ENCODE measurements at regions not wholly inside any gene's neighbourhood (a gene's known extent, or its start where the extent isn't known, plus 50 kb on each side); places are given as distances from the start of the nearest gene placed in this dataset.
A peak's percentile ranks its signal among the peaks of the same experiment; 100 is the strongest.

GRCh38 chr13:64051278-64051677 is 2635.6 kb upstream of the PCDH20 start:
- Histone ChIP-seq H3K4me2 (ENCODE audit: low read depth, low read length, poor library complexity, severe bottlenecking) (no peak overlapping the region), H3K27me3 (ENCODE audit: insufficient read depth, low read length, poor library complexity, severe bottlenecking) (no peaks in the 10 kb centered on the region), H3K79me2 (ENCODE audit: insufficient read depth, low read length) (no peaks in the 10 kb centered on the region), H3K9me3 (ENCODE audit: insufficient read depth, low read depth, low read length) (peaks cover 10% of the 10 kb centered on the region; the same call in 1 of the 2 replicates), H4K20me1 (ENCODE audit: insufficient read depth, low read length, poor library complexity, severe bottlenecking) (no peaks in the 10 kb centered on the region), H3K9me2 (replicated peaks; ENCODE audit: low read depth, low read length) (no peaks in the 10 kb centered on the region), H3K9ac (ENCODE audit: low read depth, low read length, poor library complexity, severe bottlenecking) (no peak overlapping the region), H3K4me3 (ENCODE audit: low read length, poor library complexity, severe bottlenecking) (no peak overlapping the region), H3K4me1 (ENCODE audit: insufficient read depth, low read length, poor library complexity, severe bottlenecking) (peaks cover 42% of the 10 kb centered on the region), H2AFZ (ENCODE audit: low read length) (no peak overlapping the region), H3K36me3 (ENCODE audit: insufficient read depth, low read length) (no peaks in the 10 kb centered on the region), H3F3A (ENCODE audit: low read depth) (peaks cover 6% of the 10 kb centered on the region; the same call in 1 of the 2 replicates)
- no peak for TF ChIP-seq EZH2phosphoT487 (IDR thresholded peaks at IDR 0.05; ENCODE audit: borderline replicate concordance)
- TF ChIP-seq, protein P1, sequence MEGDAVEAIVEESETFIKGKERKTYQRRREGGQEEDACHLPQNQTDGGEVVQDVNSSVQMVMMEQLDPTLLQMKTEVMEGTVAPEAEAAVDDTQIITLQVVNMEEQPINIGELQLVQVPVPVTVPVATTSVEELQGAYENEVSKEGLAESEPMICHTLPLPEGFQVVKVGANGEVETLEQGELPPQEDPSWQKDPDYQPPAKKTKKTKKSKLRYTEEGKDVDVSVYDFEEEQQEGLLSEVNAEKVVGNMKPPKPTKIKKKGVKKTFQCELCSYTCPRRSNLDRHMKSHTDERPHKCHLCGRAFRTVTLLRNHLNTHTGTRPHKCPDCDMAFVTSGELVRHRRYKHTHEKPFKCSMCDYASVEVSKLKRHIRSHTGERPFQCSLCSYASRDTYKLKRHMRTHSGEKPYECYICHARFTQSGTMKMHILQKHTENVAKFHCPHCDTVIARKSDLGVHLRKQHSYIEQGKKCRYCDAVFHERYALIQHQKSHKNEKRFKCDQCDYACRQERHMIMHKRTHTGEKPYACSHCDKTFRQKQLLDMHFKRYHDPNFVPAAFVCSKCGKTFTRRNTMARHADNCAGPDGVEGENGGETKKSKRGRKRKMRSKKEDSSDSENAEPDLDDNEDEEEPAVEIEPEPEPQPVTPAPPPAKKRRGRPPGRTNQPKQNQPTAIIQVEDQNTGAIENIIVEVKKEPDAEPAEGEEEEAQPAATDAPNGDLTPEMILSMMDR (conservative IDR thresholded peaks at IDR 0.05; ENCODE audit: low read length), result no peak

- Histone ChIP-seq H3K79me2 (ENCODE audit: insufficient read depth, low read length) (no peaks in the 10 kb centered on the region), H3K9me2 (replicated peaks; ENCODE audit: low read depth, low read length) (no peaks in the 10 kb centered on the region), H4K20me1 (ENCODE audit: insufficient read depth, low read length, poor library complexity, severe bottlenecking) (no peaks in the 10 kb centered on the region), H3K4me2 (ENCODE audit: low read depth, low read length, poor library complexity, severe bottlenecking) (no peak overlapping the region), H3K36me3 (ENCODE audit: insufficient read depth, low read length) (no peaks in the 10 kb centered on the region), H3K9ac (ENCODE audit: low read depth, low read length, poor library complexity, severe bottlenecking) (no peak overlapping the region), H3K4me1 (ENCODE audit: insufficient read depth, low read length, poor library complexity, severe bottlenecking) (no peaks in the 10 kb centered on the region), H3F3A (ENCODE audit: low read depth) (no peaks in the 10 kb centered on the region), H2AFZ (ENCODE audit: low read length) (no peak overlapping the region), H3K4me3 (ENCODE audit: low read length, poor library complexity, severe bottlenecking) (no peak overlapping the region), H3K27me3 (ENCODE audit: insufficient read depth, low read length, poor library complexity, severe bottlenecking) (no peaks in the 10 kb centered on the region), H3K9me3 (ENCODE audit: insufficient read depth, low read depth, low read length) (no peaks in the 10 kb centered on the region)
- TF ChIP-seq, protein P1 (conservative IDR thresholded peaks at IDR 0.05; ENCODE audit: low read length), result no peak
- TF ChIP-seq EZH2phosphoT487 (IDR thresholded peaks at IDR 0.05; ENCODE audit: borderline replicate concordance), result no peak
These were observed 2625.6 kb upstream of the PCDH20 start for GRCh38 chr13:64041296-64041695.

DNA sequence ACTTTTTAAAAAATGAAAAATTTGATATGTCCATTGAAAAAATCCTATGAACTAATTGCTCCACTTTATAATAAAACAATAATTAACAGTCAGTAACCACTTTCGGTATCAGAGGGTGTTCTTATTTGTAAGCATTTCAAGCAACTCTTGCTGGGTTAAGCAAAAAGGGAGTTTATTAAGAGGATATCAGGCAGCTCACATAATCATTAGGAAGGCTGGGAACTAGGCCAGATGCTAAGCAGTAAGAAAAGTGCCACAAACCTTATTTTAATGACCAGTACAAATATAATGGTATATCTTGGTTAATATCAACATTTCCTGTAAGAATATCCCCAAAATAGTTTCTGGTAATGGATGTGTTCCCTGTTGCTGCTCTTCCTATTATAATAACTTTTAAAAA is 2618.3 kb upstream of the PCDH20 start:
- Histone ChIP-seq H2AFZ (ENCODE audit: low read length) (peak overlapping the region; percentile 68; the same call in 1 of the 2 replicates), H4K20me1 (ENCODE audit: insufficient read depth, low read length, poor library complexity, severe bottlenecking) (no peaks in the 10 kb centered on the region), H3K4me1 (ENCODE audit: insufficient read depth, low read length, poor library complexity, severe bottlenecking) (no peaks in the 10 kb centered on the region)

More for the DNA sequence above, 2618.3 kb upstream of the PCDH20 start:
- H3K9ac ChIP-seq (ENCODE audit: low read depth, low read length, poor library complexity, severe bottlenecking), result no peak overlapping the region
- H3K79me2 ChIP-seq (ENCODE audit: insufficient read depth, low read length), result no peaks in the 10 kb centered on the region
- H3K9me3 ChIP-seq (ENCODE audit: insufficient read depth, low read depth, low read length), result no peaks in the 10 kb centered on the region
- H3F3A ChIP-seq (ENCODE audit: low read depth), result no peaks in the 10 kb centered on the region
- TF ChIP-seq EZH2phosphoT487 (IDR thresholded peaks at IDR 0.05; ENCODE audit: borderline replicate concordance), result no peak
- TF ChIP-seq, protein P1 (conservative IDR thresholded peaks at IDR 0.05; ENCODE audit: low read length), result no peak
- no peaks in the 10 kb centered on the region for H3K9me2 ChIP-seq (replicated peaks; ENCODE audit: low read depth, low read length)
- H3K36me3 ChIP-seq (ENCODE audit: insufficient read depth, low read length), result no peaks in the 10 kb centered on the region
- H3K27me3 ChIP-seq (ENCODE audit: insufficient read depth, low read length, poor library complexity, severe bottlenecking), result no peaks in the 10 kb centered on the region
- H3K4me3 ChIP-seq (ENCODE audit: low read length, poor library complexity, severe bottlenecking), result no peak overlapping the region
- no peak overlapping the region for H3K4me2 ChIP-seq (ENCODE audit: low read depth, low read length, poor library complexity, severe bottlenecking)

Measured in Loucy (cell line).